ENCODE measurements at regions not wholly inside any gene's neighbourhood (a gene's known extent, or its start where the extent isn't known, plus 50 kb on each side); places are given as distances from the start of the nearest gene placed in this dataset.

GRCh38 chr6:170023620-170024521 lies 267.0 kb downstream of the DLL1 start:
- TF ChIP-seq POLR2A (IDR thresholded peaks at IDR 0.05; ENCODE audit: extremely low read depth, insufficient read length) (no peak), MYC (IDR thresholded peaks at IDR 0.05; ENCODE audit: low read depth, low read length) (no peak)
- DNase-seq (ENCODE audit: low read depth): no peak
- no peak overlapping the region for H3K4me3 ChIP-seq (ENCODE audit: low read depth, low read length)

- DNase-seq (ENCODE audit: low read depth): no peak
Observed at GRCh38 chr6:170022827-170023619, 267.9 kb downstream of the DLL1 start.

DNA sequence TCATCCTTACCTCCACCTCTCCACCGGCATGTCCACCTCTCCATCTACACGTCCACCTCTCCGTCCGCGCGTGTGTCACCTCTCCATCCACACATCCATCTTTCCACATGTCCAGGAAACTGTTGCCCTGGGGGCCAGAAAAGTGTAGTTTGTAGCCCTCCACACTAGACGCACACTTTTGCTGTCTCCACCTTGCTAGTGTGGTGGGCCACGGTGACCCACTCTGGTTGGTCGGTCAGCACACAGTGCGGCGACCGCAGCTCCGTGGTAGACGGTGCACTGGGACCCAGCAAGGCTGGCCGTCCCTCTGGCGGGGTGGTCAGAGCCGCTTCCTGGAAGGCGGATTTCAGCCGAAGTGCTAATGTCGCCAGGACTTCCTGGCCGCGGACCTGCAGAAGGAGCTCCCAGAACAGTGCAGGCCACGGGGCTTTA lies 268.6 kb downstream of the DLL1 start:
- no peak for TF ChIP-seq MYC (IDR thresholded peaks at IDR 0.05; ENCODE audit: low read depth, low read length)
- TF ChIP-seq, protein P1, sequence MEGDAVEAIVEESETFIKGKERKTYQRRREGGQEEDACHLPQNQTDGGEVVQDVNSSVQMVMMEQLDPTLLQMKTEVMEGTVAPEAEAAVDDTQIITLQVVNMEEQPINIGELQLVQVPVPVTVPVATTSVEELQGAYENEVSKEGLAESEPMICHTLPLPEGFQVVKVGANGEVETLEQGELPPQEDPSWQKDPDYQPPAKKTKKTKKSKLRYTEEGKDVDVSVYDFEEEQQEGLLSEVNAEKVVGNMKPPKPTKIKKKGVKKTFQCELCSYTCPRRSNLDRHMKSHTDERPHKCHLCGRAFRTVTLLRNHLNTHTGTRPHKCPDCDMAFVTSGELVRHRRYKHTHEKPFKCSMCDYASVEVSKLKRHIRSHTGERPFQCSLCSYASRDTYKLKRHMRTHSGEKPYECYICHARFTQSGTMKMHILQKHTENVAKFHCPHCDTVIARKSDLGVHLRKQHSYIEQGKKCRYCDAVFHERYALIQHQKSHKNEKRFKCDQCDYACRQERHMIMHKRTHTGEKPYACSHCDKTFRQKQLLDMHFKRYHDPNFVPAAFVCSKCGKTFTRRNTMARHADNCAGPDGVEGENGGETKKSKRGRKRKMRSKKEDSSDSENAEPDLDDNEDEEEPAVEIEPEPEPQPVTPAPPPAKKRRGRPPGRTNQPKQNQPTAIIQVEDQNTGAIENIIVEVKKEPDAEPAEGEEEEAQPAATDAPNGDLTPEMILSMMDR (IDR thresholded peaks at IDR 0.05; ENCODE audit: low read depth, low read length): no peak
- TF ChIP-seq, protein P2, sequence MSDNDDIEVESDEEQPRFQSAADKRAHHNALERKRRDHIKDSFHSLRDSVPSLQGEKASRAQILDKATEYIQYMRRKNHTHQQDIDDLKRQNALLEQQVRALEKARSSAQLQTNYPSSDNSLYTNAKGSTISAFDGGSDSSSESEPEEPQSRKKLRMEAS (IDR thresholded peaks at IDR 0.05; ENCODE audit: low read depth, low read length): no peak
- no peak for TF ChIP-seq POLR2A (IDR thresholded peaks at IDR 0.05; ENCODE audit: extremely low read depth, insufficient read length)
- DNase-seq (ENCODE audit: low read depth): no peak
- no peak overlapping the region for H3K4me3 ChIP-seq (ENCODE audit: low read depth, low read length)

More at GRCh38 chr6:170022827-170023619, 267.9 kb downstream of the DLL1 start:
- H3K4me3 ChIP-seq (ENCODE audit: low read depth, low read length): no peak overlapping the region
- TF ChIP-seq, protein P2 (IDR thresholded peaks at IDR 0.05; ENCODE audit: low read depth, low read length): no peak
- TF ChIP-seq MYC (IDR thresholded peaks at IDR 0.05; ENCODE audit: low read depth, low read length) (no peak), POLR2A (IDR thresholded peaks at IDR 0.05; ENCODE audit: extremely low read depth, insufficient read length) (no peak)
- TF ChIP-seq, protein P1 (IDR thresholded peaks at IDR 0.05; ENCODE audit: low read depth, low read length): no peak

GRCh38 chr6:170021579-170021978 lies 269.3 kb downstream of the DLL1 start:
- TF ChIP-seq, protein P1 (IDR thresholded peaks at IDR 0.05; ENCODE audit: low read depth, low read length): no peak
- TF ChIP-seq POLR2A (IDR thresholded peaks at IDR 0.05; ENCODE audit: extremely low read depth, insufficient read length): no peak
- TF ChIP-seq MYC (IDR thresholded peaks at IDR 0.05; ENCODE audit: low read depth, low read length): no peak
- TF ChIP-seq, protein P2 (IDR thresholded peaks at IDR 0.05; ENCODE audit: low read depth, low read length): no peak
- no peak overlapping the region for H3K4me3 ChIP-seq (ENCODE audit: low read depth, low read length)

DNA sequence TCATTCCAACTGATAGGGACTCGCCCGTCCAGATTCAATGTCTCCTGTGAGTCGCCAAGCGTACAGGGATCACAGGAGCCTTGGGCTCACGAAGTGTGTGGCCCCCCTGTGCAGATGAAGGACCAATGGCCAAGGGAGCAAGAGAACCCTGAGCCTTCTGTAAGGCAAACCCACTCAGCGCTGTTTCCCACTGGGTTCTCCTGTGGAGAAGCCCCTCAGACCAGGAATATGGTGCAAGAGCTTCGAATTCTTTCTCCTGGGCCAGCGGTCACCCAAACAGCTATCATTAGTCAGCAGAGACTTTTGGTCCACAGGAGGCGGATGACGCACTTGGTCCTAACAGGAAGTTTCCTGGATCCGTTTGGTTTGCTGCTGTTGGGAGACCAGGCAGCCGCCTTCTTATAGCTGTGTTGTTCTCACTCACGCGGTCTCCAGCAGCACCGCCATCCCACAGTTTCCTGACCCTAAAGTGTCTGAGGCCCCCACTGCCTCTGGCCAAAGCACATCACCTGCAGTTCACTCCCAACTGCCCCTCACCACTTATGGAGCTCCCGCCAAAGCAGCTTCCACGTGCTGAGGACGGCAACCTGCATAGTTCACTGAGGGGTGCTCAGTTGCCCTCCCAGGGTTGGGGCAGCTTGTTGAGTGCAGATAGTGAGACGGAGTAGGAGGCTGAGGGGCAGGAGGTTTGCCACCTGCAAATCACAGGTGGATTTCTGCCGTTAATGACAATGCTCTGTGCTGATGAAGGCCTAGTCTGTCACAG lies 268.6 kb downstream of the ERMARD start:
- TF ChIP-seq, protein P2 (IDR thresholded peaks at IDR 0.05; ENCODE audit: low read depth, low read length): no peak
- TF ChIP-seq POLR2A (IDR thresholded peaks at IDR 0.05; ENCODE audit: extremely low read depth, insufficient read length) (no peak), MYC (IDR thresholded peaks at IDR 0.05; ENCODE audit: low read depth, low read length) (no peak)
- TF ChIP-seq, protein P1 (IDR thresholded peaks at IDR 0.05; ENCODE audit: low read depth, low read length): no peak
- DNase-seq (ENCODE audit: low read depth): no peak
- H3K4me3 ChIP-seq (ENCODE audit: low read depth, low read length): no peak overlapping the region

More at GRCh38 chr6:170021579-170021978, 269.3 kb downstream of the DLL1 start:
- no peak for DNase-seq (ENCODE audit: low read depth)
